ENCODE measurements at regions not wholly inside any gene's neighbourhood (a gene's known extent, or its start where the extent isn't known, plus 50 kb on each side); places are given as distances from the start of the nearest gene placed in this dataset.

GRCh38 chr6:9484091-9484490 lies 930.8 kb downstream of the TFAP2A start:
- H2BK120ac ChIP-seq (ENCODE audit: low read depth, low read length, poor library complexity, severe bottlenecking) = no peak overlapping the region
- H3K79me2 ChIP-seq (ENCODE audit: insufficient read depth, low read length) = no peaks in the 10 kb centered on the region
- no peak overlapping the region for H3K4me2 ChIP-seq (ENCODE audit: insufficient read depth, insufficient read length, low read length)

More at GRCh38 chr6:9484091-9484490, 930.8 kb downstream of the TFAP2A start:
- H4K8ac ChIP-seq (replicated peaks; ENCODE audit: insufficient read length, low read depth, low read length) = no peak overlapping the region
- no peaks in the 10 kb centered on the region for H4K20me1 ChIP-seq (ENCODE audit: control insufficient read depth, insufficient read depth, insufficient read length)
- peaks cover 0 to 4% (median 2%) of the 10 kb centered on the region in 3 experiments; a peak in 2 of 7 replicates for H3K36me3 Mint-ChIP-seq (ENCODE audit: insufficient read depth in 1 of 3, low read depth in 3 of 3)
- H2BK12ac ChIP-seq (ENCODE audit: insufficient read length, low read depth, low read length) = no peak overlapping the region
- peaks cover 3% of the 10 kb centered on the region; the same call in 1 of the 2 replicates for H3K4me1 ChIP-seq (ENCODE audit: insufficient read depth, low read length)
- H3K27me3 ChIP-seq (ENCODE audit: insufficient read depth, low read length) = no peaks in the 10 kb centered on the region
- H3K9me3 Mint-ChIP-seq = no peaks in the 10 kb centered on the region; a peak in 1 of 5 replicates
- no peak for DNase-seq
- no peak overlapping the region for H4K5ac ChIP-seq (ENCODE audit: insufficient read length, low read depth, low read length)
- TF ChIP-seq CTCF (conservative IDR thresholded peaks at IDR 0.05) = no peak
- H2BK15ac ChIP-seq (ENCODE audit: low read depth, low read length) = no peak overlapping the region
- H3K4me3 Mint-ChIP-seq = no peak overlapping the region
- no peak overlapping the region for H3T11ph ChIP-seq (ENCODE audit: low read length)
- no peaks in the 10 kb centered on the region for H3K9me3 ChIP-seq (ENCODE audit: control insufficient read depth, low read depth, low read length)
- H3K4ac ChIP-seq (ENCODE audit: low read depth, low read length) = no peak overlapping the region
- no peak overlapping the region for H3K9ac ChIP-seq (ENCODE audit: extremely low read depth, insufficient read length, low read length)
- H3K79me1 ChIP-seq (ENCODE audit: insufficient read depth, low read depth, low read length, poor library complexity, severe bottlenecking) = no peaks in the 10 kb centered on the region
- no CpG with 5 or more reads among the region's 3 CpGs for WGBS (ENCODE audit: extremely low coverage, insufficient read length, low lambda C conversion rate)
- H3K4me1 Mint-ChIP-seq = peaks cover 24 to 27% of the 10 kb centered on the region in 2 experiments
- H2AFZ ChIP-seq (ENCODE audit: low read length) = no peak overlapping the region
- H3K27ac Mint-ChIP-seq = no peak overlapping the region
- H3K27me3 Mint-ChIP-seq (ENCODE audit: low read depth) = no peaks in the 10 kb centered on the region
- H3K23me2 ChIP-seq (ENCODE audit: insufficient read length, low read depth, low read length, poor library complexity, severe bottlenecking) = no peaks in the 10 kb centered on the region
- no peak overlapping the region for H3K23ac ChIP-seq (ENCODE audit: insufficient read length, low read depth, low read length)
- no peak overlapping the region for H3K56ac ChIP-seq (ENCODE audit: insufficient read length, low read depth, low read length)
- H2BK5ac ChIP-seq (ENCODE audit: insufficient read length, low read length) = no peak overlapping the region
- no peak overlapping the region for H4K91ac ChIP-seq (ENCODE audit: insufficient read length, low read depth, low read length)
- no peak overlapping the region for H3K18ac ChIP-seq (ENCODE audit: insufficient read length, low read depth, low read length)
- no peak overlapping the region for H2BK20ac ChIP-seq (ENCODE audit: low read depth, low read length, poor library complexity, severe bottlenecking)
- no peak overlapping the region for H3K27ac ChIP-seq (ENCODE audit: insufficient read length, low read depth, low read length)
- no peak overlapping the region for H2AK5ac ChIP-seq (ENCODE audit: insufficient read length, low read length)
- no peak overlapping the region for H3K14ac ChIP-seq (ENCODE audit: insufficient read depth, low read length)

Data from H9 (cell line).